GM18502 (cell line): ENCODE measurements at regions not wholly inside any gene's neighbourhood (a gene's known extent, or its start where the extent isn't known, plus 50 kb on each side); places are given as distances from the start of the nearest gene placed in this dataset.
"Not testable (repeated sequence)": the region's sequence is repeated elsewhere in the genome, so short reads cannot be mapped to it uniquely, and the experiment has no call there.

Experiments
- ATAC-seq: cut with Tn5 transposase; IDR thresholded peaks from one replicate; pipeline ENCODE4 v1.9.1; 2021; ENCODE audit warnings: mild to moderate bottlenecking; ENCODE audit not compliant: unreplicated experiment, poor library complexity

GRCh38 chr3:88000853-88001252 lies 58.0 kb downstream of the CGGBP1 start:
- no peak for ATAC-seq

GRCh38 chr3:87997966-87998365 lies 60.8 kb downstream of the CGGBP1 start:
- no peak for ATAC-seq

GRCh38 chr3:87997298-87997697 lies 61.5 kb downstream of the CGGBP1 start:
- ATAC-seq, result peak; percentile 96

DNA sequence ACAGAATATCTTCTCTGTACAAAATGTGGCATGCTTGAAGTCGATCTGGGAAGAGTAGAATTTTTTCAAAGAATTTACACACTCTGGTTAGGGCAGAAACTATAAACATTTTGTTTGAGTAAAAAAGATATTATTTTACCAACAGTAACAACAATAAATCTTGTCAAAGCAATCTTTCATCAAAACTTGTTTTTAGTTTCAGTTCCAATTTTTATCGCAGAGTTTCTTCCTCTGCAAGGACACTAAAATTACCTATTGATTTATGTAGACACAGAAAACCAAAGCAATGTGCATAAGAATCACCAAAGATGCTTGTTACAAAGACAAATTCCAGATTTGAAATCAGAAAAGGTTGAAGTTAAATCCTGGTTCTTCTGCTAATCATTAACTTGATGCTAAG lies 61.9 kb downstream of the CGGBP1 start:
- ATAC-seq, result peak; percentile 11

- ATAC-seq, result no peak
Observed at GRCh38 chr3:87993566-87993965, 65.2 kb downstream of the CGGBP1 start.

DNA sequence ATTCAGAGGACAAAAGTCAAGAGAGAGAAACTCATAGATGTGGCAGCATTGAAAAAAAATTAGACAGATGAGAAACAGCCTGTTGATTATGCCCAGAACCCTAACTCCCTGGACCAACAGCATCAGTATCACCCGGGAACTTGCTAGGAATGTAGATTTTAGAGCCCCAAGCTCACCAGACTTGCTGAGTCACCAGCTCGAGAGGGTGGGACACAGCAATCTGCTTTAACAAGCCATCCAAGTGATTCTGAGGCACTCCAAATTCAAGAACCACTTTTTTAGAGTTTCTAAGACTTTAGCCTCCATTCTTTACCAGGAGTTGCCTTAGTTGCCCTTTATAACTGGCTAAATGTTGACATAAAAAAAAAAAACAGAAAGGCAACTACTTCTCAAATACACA lies 70.9 kb downstream of the CGGBP1 start:
- ATAC-seq, result no peak

GRCh38 chr3:87982421-87982820 lies 76.4 kb downstream of the CGGBP1 start:
- ATAC-seq, result no peak

GRCh38 chr3:87979527-87979926 lies 79.3 kb downstream of the CGGBP1 start:
- ATAC-seq, result no peak

DNA sequence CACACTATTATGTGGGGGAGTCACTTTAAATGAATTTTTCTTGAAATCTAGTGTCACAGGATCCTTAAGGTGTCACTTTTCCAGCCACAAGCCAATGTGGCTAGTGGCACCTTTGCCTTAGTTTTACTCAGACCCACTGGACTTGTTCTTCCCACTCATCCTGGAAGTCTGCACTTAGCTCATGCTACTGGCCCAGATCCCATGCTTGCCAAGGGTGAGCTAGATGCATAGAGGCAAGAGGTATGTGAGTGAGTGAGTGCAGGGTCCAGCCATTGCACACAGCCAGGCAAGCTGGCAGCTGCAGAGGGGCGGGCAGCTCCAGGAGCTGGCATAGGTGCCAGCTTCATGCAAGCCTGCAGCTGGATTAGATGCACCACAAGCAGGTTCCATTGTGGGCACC lies 81.0 kb downstream of the CGGBP1 start:
- no peak for ATAC-seq

DNA sequence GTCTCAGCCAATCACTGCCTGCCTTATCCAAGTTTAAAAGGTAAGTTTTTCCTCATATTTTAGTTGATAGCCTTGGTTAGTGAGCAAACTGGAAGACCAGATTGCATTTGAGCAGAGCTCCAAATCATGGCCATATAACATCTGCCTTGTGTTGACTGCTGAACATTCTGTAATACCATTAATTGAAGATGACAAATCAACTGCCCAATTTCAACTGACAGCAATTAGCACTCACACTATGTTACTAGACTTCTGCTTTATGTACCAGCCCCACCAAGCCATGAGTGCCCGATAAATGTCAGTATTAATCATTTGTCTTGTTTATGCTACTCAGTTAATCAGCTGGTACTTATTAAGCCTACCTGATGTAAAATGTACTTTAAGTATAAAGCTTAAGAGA lies 83.1 kb downstream of the CGGBP1 start:
- no peak for ATAC-seq

DNA sequence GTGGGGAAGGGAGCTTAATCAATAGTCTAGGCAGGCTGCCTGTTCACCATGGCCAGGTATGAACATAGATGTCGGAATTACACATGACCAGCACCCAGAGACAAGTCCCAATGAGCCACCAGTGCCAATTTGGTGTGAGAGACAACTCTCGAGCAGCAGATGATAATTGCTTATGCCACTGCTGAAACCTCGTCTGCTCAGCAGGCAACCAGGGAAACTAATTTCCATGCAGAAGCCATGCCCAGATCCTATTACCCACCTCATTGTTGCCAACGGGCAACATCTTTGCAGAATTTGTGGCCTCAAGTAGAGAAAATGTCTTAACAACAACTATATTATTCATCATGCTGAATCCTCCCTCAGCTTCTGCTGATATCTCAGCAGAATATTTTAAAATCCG lies 84.9 kb downstream of the CGGBP1 start:
- ATAC-seq, result no peak

GRCh38 chr3:87969620-87970019 lies 89.2 kb downstream of the CGGBP1 start:
- no peak for ATAC-seq

DNA sequence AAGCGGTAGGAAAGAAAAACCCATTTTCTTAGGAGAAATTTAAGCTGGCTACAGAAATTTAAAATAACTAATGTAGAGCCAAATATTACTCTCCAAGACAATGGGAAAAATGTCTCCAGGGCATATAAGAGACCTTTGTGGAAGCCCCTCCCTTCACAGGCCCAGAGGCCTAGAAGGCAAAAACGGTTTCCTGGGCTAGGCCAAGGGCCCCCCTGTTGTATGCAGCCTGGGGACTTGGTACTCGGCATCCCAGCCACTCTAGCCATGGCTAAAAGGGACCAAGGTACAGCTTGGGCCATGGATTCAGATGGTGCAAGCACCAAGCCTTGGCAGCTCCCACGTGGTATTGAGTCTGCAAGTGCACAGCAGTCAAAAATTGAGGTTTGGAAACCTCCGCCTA lies 90.1 kb downstream of the CGGBP1 start:
- ATAC-seq, result no peak

- no peak for ATAC-seq
Observed at GRCh38 chr3:87958289-87958688, 100.5 kb downstream of the CGGBP1 start.

GRCh38 chr3:87957575-87957974 lies 101.2 kb downstream of the CGGBP1 start:
- ATAC-seq, result no peak

DNA sequence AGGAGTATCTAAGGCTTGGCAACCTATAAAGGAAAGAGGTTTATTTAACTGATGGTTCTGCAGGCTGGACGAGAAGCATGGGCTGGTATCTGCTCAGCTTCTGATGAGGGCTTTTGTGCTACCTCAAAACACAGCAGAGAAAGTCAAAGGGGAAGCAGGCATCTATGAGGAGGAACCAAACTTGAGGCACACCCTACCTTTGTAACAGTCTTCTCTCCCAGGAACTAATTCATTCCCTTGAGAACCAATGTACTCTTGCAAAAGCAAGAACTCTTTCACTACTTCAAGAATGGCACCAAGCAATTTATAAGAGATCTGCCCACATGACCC lies 109.0 kb downstream of the CGGBP1 start:
- ATAC-seq, result no peak

- peak; percentile 89 for ATAC-seq
Observed at GRCh38 chr3:87949189-87949878, 109.5 kb downstream of the CGGBP1 start.

DNA sequence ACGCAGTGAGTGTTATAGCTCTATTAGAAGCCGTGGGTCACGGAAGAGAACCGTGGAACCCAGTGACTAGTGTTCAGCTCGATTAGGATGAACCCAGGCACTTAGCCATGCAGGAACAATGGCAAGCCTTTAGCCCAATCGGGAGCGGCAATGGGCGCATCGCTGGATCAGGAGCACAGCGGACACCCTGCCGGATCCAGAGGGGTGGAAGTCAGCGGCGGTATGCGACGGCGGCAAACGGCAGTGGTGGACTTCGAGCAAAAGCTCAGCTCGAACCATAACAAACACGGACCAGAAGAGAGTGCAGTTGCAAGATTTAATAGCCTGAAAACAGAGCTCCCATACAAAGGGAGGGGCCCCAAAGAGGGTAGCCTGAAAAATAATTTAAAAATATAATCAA lies 112.8 kb downstream of the CGGBP1 start:
- ATAC-seq, result not testable (repeated sequence)

- ATAC-seq, result not testable (repeated sequence)
Observed at GRCh38 chr3:87942256-87942655, 116.5 kb downstream of the CGGBP1 start.

DNA sequence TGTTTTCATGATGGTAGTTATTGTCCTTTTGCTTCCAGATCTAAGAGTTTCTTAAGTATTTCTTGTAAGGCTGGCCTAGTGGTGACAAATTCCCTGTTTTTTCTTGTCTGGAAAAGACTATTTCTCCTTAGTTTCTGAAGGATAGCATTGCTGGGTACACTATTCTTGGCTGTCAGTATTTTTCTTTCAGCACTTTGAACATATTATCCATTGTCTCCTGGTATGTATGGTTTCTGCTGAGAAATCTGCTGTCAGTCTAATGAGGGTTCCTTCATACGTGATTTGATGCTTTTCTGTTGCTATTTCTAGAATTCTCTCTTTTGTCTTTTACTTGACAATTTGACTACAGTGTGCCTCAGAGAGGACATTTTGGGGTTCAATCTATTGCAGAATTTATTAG lies 134.3 kb downstream of the CGGBP1 start:
- ATAC-seq, result no peak

DNA sequence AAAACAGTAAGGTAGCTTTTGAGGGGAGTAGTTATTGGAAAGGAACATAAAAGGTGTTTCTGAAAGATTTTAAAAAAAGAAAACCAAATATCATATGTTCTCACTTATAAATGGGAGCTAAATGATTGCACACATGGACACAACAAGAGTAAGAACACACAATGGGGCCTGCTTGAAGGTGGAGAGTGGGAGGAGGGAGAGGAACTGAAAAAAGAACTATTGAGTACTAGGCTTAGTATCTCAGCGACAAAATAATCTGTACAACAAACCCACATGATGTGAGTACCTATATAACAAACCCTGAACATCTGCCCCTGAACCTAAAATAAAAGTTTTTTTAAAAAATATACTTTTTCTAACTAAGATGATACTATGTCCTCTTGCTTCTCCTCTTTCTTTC lies 138.3 kb downstream of the CGGBP1 start:
- no peak for ATAC-seq

DNA sequence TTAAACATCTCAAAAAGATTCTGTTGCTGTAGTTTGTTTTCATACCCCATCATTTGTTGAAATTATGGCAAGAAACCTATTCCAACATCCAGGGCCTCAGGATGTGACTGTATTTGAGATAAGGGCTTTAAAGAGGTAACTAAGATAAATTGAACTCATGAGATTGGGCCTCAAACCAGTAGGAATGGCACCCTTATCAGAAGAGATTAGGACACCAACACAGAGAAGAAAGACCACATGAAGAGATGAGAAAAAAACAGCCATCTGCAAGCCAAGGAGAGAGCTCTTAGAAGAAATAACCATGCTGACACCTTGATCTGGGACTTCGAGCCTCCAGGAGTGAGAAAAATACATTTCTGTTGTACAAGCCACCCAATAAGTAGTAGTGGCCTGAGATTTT lies 157.7 kb downstream of the CGGBP1 start:
- no peak for ATAC-seq

- ATAC-seq, result no peak
Observed at GRCh38 chr3:87900061-87900460, 158.7 kb downstream of the CGGBP1 start.
